ENCODE measurements at regions not wholly inside any gene's neighbourhood (a gene's known extent, or its start where the extent isn't known, plus 50 kb on each side); places are given as distances from the start of the nearest gene placed in this dataset.

DNA sequence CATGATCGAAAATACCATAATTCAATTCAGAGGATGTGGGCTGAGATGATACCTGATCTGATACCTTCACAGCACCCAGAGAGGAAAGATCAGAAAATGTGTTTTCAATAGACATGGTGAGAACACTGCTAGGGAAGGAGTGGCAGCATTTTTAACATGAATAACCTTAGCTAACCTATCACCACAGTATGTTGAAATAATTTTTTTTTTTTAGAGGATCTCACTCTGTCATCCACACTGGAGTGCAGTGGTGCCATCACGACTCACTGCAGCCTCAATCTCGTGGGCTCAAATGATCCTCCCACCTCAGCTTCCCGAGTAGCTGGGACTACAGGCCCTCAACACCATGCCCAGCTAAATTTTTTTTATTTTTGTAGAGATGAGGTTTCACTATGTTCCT, 90.5 kb upstream of the RAPGEF2 start:
- TF ChIP-seq CTCF (IDR thresholded peaks at IDR 0.05; ENCODE audit: low read length, missing control alignments), result no peak
- peak; percentile 29 for DNase-seq (ENCODE audit: low read depth)
- H3K4me3 ChIP-seq (replicated peaks; ENCODE audit: low read depth, low read length), result no peak overlapping the region

DNA sequence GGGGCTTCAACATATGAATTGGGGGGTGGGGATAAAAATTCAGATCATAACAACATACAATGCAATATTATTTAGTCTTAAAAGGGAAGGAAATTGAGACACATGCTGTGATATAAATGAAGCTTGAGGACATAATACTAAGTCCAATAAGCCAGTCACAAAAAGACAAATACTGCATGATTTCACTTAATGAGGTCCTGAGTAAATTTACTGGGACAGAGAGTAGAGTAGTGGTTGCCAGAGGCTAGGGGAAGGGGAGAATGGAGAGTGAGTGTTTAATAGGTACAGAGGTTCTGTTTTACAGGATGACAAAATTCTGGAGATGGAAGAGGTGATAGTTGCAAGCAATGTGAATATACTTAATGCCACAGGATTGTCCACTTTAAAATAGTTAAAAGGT, 89.2 kb upstream of the RAPGEF2 start:
- DNase-seq (ENCODE audit: low read depth), result no peak
- TF ChIP-seq CTCF (IDR thresholded peaks at IDR 0.05; ENCODE audit: low read length, missing control alignments), result no peak
- no peak overlapping the region for H3K4me3 ChIP-seq (replicated peaks; ENCODE audit: low read depth, low read length)

GRCh38 chr4:159014859-159015258, 88.0 kb upstream of the RAPGEF2 start:
- no peak for DNase-seq (ENCODE audit: low read depth)
- no peak for TF ChIP-seq CTCF (IDR thresholded peaks at IDR 0.05; ENCODE audit: low read length, missing control alignments)
- H3K4me3 ChIP-seq (replicated peaks; ENCODE audit: low read depth, low read length), result no peak overlapping the region

DNA sequence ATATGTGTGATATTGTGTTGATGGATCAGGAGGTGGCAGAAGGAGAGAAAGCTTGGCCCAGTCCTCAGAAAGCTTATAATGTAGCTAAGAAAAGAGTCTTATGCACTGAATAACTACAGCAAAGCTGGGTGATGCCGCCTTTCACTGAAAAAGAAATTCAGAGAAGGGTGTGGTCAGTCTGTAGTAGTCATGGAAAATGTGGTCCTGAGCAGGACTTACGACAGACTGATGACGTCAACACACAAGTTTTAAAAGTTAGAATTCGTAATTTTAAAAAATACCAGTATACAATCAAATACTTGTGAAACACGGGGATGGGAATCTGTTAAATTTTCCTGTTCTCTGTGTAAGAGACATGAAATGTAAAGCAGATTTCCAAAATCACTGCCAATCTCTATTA, 87.0 kb upstream of the RAPGEF2 start:
- DNase-seq (ENCODE audit: low read depth), result peak; percentile 17
- H3K4me3 ChIP-seq (replicated peaks; ENCODE audit: low read depth, low read length), result no peak overlapping the region
- TF ChIP-seq CTCF (IDR thresholded peaks at IDR 0.05; ENCODE audit: low read length, missing control alignments), result no peak

DNA sequence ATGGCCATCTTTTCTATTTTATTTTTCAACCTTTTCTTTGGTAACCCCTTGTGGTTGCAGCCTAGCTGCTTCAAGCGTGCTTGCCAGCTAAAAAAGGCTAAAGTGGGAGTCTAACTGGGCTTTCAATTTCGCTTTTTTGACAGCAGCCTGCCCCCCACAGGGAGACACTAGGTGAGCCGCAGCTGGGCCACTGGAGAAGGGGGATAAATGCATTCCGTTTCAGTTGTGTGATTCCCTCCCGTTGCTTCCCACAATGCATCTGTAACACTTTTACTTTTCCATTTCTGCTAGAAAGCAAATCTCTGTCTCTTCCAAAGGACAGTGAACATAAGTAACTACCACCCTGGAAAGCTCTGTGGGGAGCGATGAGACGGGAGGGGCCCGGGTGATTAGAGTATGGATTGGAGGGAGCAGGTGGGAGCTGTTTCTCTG, 86.3 kb upstream of the RAPGEF2 start:
- peak; percentile 20 for TF ChIP-seq CTCF (IDR thresholded peaks at IDR 0.05; ENCODE audit: low read length, missing control alignments)
- peak; percentile 25 for DNase-seq (ENCODE audit: low read depth)
- no peak overlapping the region for H3K4me3 ChIP-seq (replicated peaks; ENCODE audit: low read depth, low read length)

DNA sequence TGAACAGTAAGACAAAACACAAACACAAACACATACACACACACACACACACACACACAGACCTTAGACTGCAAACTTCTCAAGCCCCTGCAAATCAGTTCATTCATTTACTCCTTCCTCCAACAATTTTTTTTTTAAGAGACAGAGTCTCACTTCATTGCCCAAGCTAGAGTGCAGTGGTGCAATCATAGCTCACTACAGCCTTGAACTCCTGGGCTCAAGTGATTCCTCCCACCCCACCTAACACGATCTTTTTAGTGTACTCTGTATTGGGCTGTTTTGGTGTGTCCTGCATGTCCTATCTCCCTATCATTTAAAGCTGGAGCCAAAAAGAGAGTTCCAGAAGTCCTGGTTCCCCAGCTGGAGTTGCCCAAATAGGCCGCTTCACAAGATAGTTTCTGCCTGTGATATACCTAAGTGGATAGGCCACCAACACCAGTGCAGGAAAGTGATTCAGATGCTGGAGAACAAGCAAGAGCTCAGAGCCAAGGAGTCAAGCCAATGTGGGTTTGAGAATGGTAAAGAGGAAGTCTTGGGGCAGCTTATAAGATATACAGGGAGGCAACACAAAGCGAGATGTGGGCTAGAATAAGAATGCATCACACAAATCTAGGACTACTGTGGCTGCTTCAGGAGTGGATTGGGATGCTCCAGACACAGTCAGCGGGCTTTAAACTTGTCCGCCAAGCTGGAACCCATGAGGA, 85.4 kb upstream of the RAPGEF2 start:
- no peak for DNase-seq (ENCODE audit: low read depth)
- no peak overlapping the region for H3K4me3 ChIP-seq (replicated peaks; ENCODE audit: low read depth, low read length)
- no peak for TF ChIP-seq CTCF (IDR thresholded peaks at IDR 0.05; ENCODE audit: low read length, missing control alignments)

GRCh38 chr4:159018062-159018629, 84.7 kb upstream of the RAPGEF2 start:
- no peak for DNase-seq (ENCODE audit: low read depth)

More at GRCh38 chr4:159018062-159018629, 84.7 kb upstream of the RAPGEF2 start:
- H3K4me3 ChIP-seq (replicated peaks; ENCODE audit: low read depth, low read length), result no peak overlapping the region
- TF ChIP-seq CTCF (IDR thresholded peaks at IDR 0.05; ENCODE audit: low read length, missing control alignments), result no peak
